NCI-H1417 (cell line): ENCODE measurements at regions not wholly inside any gene's neighbourhood (a gene's known extent, or its start where the extent isn't known, plus 50 kb on each side); places are given as distances from the start of the nearest gene placed in this dataset.
A peak's percentile ranks its signal among the peaks of the same experiment; 100 is the strongest.
"Not testable (repeated sequence)": the region's sequence is repeated elsewhere in the genome, so short reads cannot be mapped to it uniquely, and the experiment has no call there.

ENCODE experiments used
- DNase-seq, 3 experiments: peaks; one replicate each; lab custom pipeline; 2025; lab: John Stamatoyannopoulos, UW

- DNase-seq, result not testable (repeated sequence)
Observed at GRCh38 chr4:154907345-154908045, 126.4 kb downstream of the RBM46 start.

- no peak for DNase-seq
Observed at GRCh38 chr4:154908168-154908567, 127.1 kb downstream of the RBM46 start.

- DNase-seq, result peak in 1 of 3 experiments; percentile 25
Observed at GRCh38 chr4:154911097-154911496, 130.0 kb downstream of the RBM46 start.

DNA sequence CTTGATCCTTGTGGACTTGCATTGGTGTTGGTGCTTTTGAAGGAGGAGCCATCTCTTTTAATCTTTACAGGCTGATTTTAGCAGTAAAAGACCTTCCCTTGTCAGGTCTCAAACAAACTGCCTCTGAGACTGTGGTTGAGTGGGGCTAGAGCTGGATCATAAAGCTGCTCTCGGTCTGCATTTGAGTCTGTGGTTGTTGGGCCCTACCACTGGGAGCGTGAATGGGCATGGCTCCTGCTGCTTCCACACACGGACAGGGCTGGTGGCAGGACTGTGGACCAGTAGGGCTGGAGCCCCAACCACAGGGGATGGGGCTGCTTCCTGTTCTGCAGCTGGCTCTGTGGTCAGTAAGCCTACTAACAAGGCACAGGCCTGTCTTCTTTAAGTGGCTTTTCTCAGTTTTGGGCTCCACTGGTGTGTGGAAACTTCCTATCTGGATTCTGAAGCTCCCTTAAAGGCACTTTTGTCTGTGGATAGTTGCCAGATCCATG, 130.6 kb downstream of the RBM46 start:
- no peak for DNase-seq

GRCh38 chr4:154916068-154916467, 135.0 kb downstream of the RBM46 start:
- DNase-seq, result no peak

DNA sequence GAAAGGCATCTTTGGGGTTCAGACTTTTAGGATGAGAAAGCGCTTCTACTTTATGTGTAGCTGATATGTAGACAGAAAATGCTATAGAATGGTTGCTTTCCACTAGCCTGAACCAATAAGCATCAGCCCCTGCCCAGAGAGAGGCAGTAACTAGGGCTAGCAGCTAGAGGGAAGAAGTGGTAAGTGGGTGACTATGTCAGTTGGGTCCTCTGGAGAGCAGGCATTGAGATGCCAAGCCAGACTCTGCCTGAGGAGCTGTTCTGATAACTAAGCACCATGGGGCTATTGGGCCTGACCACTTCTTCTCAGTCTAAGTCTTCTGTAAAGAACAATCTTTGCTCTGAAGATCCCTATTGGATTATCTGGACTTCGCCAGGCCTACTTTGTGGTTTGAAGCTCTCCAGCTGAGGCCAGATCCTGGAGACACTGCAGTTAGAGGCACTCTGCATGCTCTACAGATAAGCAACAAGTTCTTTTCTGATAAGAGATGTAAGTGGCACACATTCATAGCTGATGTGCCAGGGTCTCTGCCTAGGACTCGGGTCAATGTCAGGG, 146.1 kb downstream of the RBM46 start:
- no peak for DNase-seq

DNA sequence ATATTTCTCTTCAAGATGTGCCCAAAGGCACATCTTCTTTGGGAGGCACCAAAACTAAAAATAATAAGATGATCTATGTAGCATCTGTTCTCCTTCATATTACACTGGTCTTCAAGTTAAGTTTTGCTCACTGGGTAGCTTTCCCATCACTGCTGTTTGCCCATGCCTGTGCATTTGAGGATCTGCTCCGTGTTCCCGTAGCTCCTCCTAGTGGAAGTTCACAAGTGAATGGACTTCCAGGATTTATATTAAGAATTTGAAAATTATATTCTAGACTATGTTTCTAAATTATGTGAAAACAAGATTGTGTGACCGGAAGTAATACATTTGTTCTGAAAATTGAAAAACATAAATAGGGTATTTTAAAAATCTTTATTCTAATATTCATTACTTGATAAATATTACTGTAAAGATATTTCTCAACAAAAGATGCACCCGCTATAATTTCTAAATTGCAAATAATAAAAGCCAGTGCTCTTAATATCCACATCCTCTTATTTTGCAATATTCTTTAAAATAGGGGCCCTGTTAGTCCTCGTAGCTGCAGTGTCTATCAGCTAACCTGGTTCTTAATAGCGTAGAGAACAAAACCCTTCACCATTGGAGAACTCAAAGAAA, 147.7 kb downstream of the RBM46 start:
- DNase-seq, result peak in 2 of 3 experiments; percentile 33 to 69

DNA sequence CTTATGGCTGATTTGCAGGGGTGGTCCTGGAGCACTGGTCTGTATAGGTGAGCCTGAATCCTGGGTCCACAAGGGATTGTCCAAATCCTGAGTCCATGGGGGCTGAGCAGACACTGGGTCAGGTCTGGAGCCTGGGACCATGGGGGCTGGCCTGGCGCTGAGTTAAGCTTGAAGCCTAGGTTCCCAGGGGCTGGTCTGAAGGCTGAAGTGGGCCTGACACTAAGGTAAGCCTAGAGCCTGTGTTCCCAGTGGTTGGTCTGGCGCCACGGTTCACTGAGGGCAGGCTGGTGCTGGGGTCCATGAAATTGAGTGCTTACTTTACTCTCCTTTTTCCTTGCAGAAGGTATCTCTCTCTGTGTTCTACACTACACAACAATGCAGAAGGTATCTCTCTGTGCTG, 155.8 kb downstream of the RBM46 start:
- DNase-seq, result no peak

DNA sequence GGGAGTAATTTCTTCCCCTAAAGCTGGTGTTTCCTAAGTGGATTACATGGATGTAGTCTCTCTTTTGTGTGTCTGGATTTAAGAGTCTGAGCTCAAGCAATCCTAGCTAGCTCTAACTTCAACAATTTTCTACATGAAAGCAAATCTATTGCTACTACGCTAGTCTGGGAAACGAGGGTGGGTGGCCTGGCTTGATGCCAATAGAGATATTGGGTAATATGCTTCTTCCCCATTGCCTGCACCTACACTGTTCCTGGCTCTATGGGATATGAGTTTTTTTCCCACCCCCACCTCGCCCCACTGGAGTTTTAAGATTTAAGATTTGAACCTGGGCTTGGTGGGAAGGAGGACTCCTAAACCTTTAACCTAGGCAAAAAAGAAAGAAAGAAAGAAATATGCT, 158.8 kb downstream of the RBM46 start:
- no peak for DNase-seq

DNA sequence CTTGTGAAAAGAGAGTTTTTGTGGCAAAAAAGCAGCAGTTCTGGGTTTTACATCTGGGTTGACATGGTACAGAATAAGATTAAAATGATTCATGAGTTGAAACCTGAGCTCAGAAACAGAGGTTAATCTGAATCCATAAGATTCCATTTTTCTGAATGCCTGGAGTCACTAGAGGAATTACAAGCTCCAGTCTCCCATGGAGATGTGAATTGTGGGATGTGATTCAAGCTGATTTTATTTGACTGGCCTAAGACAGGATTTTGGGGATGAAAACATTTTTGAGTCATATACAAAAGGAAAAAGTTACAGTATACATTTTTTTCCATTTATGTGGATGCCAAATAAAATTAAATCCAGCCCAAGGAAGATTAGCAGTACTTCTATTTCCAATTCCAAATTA, 161.1 kb downstream of the RBM46 start:
- DNase-seq, result no peak

GRCh38 chr4:154944996-154945395, 163.9 kb downstream of the RBM46 start:
- DNase-seq, result no peak

DNA sequence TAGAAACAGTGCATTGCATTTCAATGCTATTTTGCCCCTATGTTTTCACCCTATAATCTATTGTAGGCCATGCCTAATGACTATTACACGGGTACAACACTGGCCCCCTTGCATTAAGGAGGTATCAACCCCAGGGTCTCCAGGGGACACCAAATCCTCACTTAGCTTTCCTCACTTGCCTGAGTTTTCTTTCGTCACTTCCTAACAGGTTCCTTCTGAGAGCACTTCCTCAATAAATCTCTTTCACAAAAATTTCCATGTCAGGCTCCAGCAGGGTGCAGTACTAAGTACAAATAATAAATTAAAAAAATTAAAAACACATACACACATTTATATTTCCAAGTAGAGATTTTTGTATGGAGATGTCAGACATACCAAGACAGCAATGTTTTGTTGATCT, 165.0 kb downstream of the RBM46 start:
- DNase-seq, result no peak

GRCh38 chr4:154953691-154954090, 172.6 kb downstream of the RBM46 start:
- DNase-seq, result no peak

- no peak for DNase-seq
Observed at GRCh38 chr4:154954117-154954516, 173.0 kb downstream of the RBM46 start.

DNA sequence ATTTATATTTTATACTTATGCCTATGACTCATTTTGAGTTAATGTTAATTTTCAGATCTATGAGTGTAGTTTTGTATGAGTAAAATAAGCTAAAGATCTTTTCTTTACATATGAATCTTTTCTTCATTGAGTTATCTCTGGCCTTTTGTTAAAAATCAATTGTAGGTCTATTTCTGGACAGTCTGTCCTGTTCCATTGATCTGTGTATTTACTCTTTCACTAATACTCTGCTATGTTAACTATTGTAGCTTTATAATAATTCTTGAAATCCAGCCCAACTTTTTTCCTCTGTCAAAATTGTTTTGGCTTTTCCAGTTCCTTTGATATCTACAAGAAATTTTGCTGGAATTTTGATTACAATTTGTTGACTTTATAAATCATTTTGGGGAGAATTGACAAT, 177.0 kb downstream of the RBM46 start:
- no peak for DNase-seq

DNA sequence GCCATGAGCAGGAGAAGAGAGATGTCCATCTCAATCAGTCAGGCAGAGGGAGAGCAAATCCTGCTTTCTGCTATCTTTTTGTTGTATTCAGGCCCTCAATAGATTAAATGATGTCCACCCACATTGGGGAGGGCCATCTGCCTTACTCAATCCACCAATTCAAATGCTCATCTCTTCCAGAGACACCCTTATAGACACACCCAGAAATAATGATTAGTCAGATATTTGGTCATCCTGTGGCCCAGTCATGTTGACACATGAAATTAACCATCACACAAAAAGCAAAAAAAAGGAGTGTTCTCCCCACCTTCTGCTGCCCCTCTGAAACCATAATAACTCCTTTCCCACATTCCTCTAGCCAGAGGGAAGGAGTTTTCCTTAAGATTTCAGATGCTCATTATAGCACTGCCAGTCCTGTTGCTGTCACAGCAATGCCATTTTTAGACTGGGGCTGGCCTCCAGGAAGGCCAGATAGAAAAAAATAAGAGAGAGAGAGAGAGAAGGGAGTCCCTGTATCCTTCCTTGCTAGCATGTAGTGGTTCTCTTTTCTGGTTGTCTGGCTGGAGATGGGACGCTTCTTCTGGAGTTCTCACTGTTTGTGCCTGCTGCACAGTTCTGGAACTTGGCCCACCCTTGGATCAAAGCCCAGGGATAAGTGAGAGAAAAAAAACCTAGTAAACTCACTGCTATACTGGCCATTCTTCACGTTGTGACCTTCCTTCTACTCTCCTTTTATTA, 177.7 kb downstream of the RBM46 start:
- DNase-seq, result no peak

DNA sequence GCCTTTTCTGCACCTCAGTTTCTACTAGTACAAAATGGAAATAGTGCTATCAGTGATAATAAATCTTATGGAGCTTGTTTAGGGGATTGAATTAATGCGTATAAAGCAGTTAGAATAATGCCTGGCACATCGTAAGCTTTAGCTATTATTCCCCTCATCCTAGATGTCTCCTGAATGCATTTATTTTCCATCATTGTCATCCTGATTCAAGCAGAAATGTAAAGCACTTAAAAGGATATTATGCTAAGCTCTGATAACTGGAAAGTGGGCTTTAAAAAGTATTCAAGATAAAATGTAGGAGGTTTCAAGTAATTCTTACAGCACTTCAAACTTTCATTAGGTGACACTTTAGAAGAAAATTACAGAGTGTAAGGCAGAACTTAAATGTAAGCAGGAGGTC, 178.7 kb downstream of the RBM46 start:
- no peak for DNase-seq

DNA sequence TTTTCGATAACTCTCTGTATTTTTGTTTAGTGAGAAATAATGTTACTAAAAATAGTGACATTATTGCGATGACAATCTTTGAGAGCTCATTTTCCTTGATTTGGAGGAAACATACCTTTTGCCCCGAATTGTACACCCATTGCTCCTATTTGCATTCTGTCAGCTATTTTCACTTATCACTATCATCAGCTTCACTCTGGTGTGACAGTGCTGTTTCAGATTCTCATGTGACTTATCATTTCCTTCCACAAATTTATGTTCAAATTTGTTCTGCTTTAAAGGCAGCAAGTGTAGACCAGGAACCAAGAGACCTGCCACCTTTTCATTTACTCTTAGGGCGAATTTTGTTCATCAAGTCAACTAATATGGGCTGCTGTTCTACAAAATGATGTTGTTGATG, 179.4 kb downstream of the RBM46 start:
- DNase-seq, result no peak

DNA sequence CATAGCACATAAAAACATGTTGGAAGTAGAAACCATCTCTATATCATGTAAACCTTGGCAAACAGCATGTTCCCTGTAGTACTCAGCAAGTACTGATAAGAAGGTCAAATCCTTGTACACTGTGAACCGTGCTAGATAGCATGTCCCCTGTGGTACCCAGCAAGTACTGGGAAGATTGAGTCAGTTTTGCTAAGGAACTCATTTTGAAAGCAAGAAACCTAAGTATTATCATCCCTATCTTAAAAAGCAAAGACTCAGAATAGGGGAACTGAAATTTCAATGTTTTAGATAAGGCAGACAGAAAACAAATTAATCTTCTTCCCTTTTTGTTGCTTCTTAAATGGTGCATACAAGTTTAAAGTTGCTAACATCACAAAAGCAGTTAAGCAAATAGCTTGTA, 180.2 kb downstream of the RBM46 start:
- no peak for DNase-seq

DNA sequence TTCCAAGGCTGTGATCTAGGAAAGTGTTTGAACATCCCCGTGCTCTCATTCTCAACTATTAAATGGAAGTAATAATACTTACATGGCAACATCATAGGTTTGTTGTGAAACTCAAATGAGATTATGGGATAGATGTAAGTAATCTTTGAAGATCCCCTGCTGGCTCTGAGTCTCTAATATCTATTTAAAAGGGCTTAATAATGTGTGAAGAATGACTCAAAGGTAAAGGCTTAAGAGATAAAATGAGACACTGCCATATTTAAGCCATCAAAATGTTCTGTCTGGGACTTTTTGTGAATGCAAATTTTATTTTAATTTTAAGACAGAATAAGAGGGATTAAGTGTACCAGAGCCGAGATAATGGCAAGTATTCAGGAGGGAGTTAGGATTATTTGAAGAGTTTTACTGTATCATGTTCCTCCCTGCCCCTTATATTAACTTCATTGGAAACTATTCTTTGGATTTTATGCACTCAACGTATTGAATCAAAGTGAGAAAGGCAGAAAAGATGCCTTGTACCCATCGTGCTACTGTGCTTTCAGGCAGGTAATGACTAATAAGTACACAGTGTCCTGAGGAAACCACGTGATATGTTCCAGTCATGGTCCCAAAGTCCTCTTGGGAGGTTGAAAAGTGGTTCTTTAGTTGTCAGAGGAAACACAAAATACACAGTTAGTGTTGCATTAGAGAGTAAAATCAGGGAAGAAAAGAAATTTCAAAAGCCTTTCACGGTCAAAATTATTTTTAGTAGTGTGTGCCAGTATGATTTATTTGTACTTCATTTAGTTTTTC, 192.4 kb downstream of the RBM46 start:
- DNase-seq, result no peak

DNA sequence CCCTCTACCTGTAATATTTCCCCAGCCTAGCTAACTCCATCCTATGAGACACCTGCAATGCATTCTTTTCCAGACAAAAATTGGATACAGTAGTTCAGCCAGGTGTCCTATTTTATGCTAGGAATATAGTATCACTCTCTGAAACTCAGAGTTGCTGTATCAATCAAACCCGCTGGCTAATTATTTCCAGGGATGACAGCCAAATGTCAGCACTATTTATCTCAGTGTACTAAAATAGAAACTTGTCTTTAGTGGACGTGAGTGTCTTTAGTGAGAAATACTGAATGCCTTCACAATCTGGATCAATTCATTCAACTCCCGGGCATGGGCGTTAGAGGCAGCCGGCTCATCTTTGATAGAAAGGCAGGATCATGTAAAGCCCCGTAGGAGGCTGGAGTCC, 196.2 kb downstream of the RBM46 start:
- DNase-seq, result no peak
